Activated CD4-positive, alpha-beta T cell treated with anti-CD3 and anti-CD28 coated beads for 36 hours (primary cell): ENCODE measurements at regions not wholly inside any gene's neighbourhood (a gene's known extent, or its start where the extent isn't known, plus 50 kb on each side); places are given as distances from the start of the nearest gene placed in this dataset.

ENCODE experiments used
- ATAC-seq: fragments of 200-7000 bp; cut with Tn5 transposase; one replicate; pipeline ENCODE4 v1.10.0; 2021; ENCODE audit warnings: mild to moderate bottlenecking, moderate library complexity
- CTCF ChIA-PET: fragments of 350-600 bp; sonication (Branson Sonifier 250); formaldehyde crosslinking; loops from one replicate; lab custom pipeline; 2021; ENCODE audit warnings: antibody characterized with exemption; lab: Charles Lee
- POLR2A ChIA-PET: fragments of 350-600 bp; sonication (Branson Sonifier 250); formaldehyde crosslinking; loops from one replicate; lab custom pipeline; 2021; ENCODE audit warnings: antibody characterized with exemption, inconsistent platforms; lab: Charles Lee
- DNase-seq: peaks from one replicate; pipeline ENCODE4 v3.0.0-alpha.2; 2020
- H3K27ac Mint-ChIP-seq: one replicate; pipeline ENCODE4 v1.8.0; 2021; ENCODE audit warnings: mixed read lengths
- H3K27me3 Mint-ChIP-seq: one replicate; pipeline ENCODE4 v1.8.0; 2021; ENCODE audit warnings: mixed read lengths
- H3K36me3 Mint-ChIP-seq: one replicate; pipeline ENCODE4 v1.8.0; 2021; ENCODE audit warnings: low read depth, mixed read lengths
- H3K4me1 Mint-ChIP-seq: one replicate; pipeline ENCODE4 v1.8.0; 2021; ENCODE audit warnings: mixed read lengths
- H3K4me3 Mint-ChIP-seq: one replicate; pipeline ENCODE4 v1.8.0; 2021; ENCODE audit warnings: mild to moderate bottlenecking, moderate library complexity, mixed read lengths
- H3K9me3 Mint-ChIP-seq: one replicate; pipeline ENCODE4 v1.8.0; 2021; ENCODE audit warnings: low read depth, mixed read lengths
- intact Hi-C, 2 experiments: fragments of 100-400 bp; cut with DNase I in 1 of 2; cut with micrococcal nuclease in 1 of 2; formaldehyde crosslinking; loops; one replicate each; pipeline versions ENCODE4 v1.14.2 to v1.15.1; 2022 to 2024; cut with DNase I, micrococcal nuclease

DNA sequence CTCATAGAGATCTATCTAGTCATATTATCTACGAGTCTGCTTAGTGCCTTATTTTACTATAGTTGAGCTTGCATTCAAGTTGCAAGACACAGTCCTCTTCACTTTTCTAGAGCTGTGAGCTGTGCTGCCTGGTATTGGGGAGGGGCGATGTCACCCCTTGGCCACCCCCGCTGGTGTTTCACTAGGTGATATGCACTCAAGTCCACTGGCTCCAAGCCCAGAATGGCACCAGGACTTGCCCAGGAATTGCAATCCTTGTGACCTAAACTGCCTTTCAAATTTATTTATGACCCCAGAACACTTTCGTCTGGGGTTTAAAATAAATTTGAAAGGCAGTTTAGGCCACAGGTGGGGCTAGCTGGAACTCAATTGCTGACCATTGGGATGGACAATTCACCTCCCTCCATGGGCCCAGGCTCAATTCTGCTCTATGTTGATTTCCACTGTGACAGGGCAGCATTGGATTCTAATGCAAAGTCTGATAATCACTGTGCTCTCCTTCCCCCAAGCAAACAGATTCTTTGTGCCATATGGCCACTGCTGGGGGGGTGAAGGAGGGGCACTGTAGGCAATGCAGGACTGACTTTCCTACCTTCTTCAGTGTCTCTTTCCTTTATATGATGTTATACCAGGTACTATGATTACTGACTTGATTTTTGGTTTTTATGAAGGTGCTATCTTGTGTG, 1244.2 kb upstream of the MIR17HG start:
- CTCF ChIA-PET = no interaction called here
- no peaks in the 10 kb centered on the region for H3K27me3 Mint-ChIP-seq
- no peaks in the 10 kb centered on the region for H3K36me3 Mint-ChIP-seq
- no peak for DNase-seq
- intact Hi-C loops = loop anchor here in 1 of 2 experiments (5.0 kb wide), 1 partner anchor 1026 kb away; no protein-coding TSS in a partner anchor
- no peak overlapping the region for H3K4me3 Mint-ChIP-seq
- H3K9me3 Mint-ChIP-seq = peaks cover 17% of the 10 kb centered on the region
- ATAC-seq = no peak
- no peaks in the 10 kb centered on the region for H3K4me1 Mint-ChIP-seq
- POLR2A ChIA-PET = no interaction called here
- H3K27ac Mint-ChIP-seq = no peak overlapping the region

DNA sequence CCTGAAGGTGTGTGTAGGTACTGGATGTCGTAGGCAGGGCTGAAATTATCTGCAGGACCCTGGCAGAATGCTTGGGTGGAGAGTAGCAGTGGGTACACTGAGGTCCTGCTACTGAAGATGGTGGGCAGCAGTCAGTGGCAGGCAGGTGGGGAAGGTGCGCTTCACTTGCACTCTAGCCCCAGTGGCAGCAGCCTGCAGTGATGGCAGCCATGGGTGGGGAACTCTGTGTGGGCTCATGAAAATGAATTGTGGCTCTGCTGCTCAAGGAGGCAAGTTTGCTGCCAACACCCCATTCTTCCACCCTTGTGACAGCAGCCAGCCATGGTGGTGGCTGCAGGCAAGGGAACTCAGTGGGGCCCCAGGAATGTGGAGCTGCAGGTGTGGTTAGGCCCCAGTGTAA, 1242.7 kb upstream of the MIR17HG start:
- no peaks in the 10 kb centered on the region for H3K27me3 Mint-ChIP-seq
- H3K4me3 Mint-ChIP-seq = no peak overlapping the region
- DNase-seq (no peak), ATAC-seq (no peak)
- no peak overlapping the region for H3K27ac Mint-ChIP-seq
- no peaks in the 10 kb centered on the region for H3K4me1 Mint-ChIP-seq
- no peaks in the 10 kb centered on the region for H3K36me3 Mint-ChIP-seq
- peaks cover 19% of the 10 kb centered on the region for H3K9me3 Mint-ChIP-seq
- ChIA-PET CTCF (no interaction called here), POLR2A (no interaction called here)
- intact Hi-C loops = loop anchor here in 1 of 2 experiments (5.0 kb wide), 1 partner anchor 1027 kb away; no protein-coding TSS in a partner anchor

DNA sequence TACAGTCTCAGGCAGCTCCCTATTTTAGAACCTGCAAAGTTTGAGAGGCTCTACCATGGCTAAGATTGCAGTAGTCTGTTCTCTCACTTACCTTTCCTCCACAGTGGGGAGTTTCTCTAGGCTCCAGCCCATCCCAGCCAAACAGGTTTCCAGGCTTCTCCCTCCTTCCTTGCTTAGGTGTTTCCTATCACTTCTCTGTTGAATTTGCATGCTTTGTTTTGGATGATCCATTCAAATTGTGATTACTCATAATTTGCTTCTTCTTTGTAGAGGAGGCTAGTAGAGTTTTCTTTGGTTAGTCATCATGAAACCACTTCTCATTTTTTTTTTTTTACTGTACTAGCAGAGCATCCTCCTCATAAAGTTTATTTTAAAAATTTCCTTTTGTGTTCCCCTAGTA, 1242.2 kb upstream of the MIR17HG start:
- ChIA-PET CTCF (no interaction called here), POLR2A (no interaction called here)
- no peak overlapping the region for H3K4me3 Mint-ChIP-seq
- ATAC-seq = no peak
- intact Hi-C loops = no loop called here
- H3K36me3 Mint-ChIP-seq = no peaks in the 10 kb centered on the region
- H3K9me3 Mint-ChIP-seq = peaks cover 19% of the 10 kb centered on the region
- DNase-seq = no peak
- no peaks in the 10 kb centered on the region for H3K4me1 Mint-ChIP-seq
- no peaks in the 10 kb centered on the region for H3K27me3 Mint-ChIP-seq
- H3K27ac Mint-ChIP-seq = no peak overlapping the region

DNA sequence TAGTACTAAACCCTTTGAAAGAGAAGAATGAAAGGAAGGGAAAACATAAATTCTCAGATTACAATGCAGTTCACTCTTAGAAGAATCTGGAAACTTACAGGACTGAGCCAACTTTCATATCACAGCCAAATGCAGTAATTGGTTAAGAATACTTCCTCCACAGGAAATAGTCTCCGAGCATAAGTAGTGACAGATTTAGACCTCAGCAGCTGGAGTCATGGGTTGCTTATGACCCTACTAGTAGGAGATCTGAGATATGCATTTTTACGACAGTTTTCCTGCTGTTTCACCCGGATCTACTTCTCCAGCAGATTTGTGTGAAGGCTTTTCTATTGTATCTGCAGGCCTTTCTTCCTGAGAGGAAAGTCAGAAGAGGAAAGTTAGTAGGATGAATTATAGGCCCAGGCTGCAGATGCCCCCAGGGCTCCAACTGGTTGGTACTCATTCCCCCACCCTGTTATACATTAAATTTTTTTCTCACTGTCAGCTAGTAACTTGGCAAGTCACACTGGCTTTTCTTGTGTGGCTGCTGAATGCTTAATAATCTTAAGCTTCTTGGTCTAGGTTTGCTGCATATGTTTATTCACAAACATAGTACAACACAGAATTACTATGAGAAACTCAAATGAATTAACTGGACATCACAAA, 1241.5 kb upstream of the MIR17HG start:
- CTCF ChIA-PET = no interaction called here
- ATAC-seq = no peak
- intact Hi-C loops = no loop called here

DNA sequence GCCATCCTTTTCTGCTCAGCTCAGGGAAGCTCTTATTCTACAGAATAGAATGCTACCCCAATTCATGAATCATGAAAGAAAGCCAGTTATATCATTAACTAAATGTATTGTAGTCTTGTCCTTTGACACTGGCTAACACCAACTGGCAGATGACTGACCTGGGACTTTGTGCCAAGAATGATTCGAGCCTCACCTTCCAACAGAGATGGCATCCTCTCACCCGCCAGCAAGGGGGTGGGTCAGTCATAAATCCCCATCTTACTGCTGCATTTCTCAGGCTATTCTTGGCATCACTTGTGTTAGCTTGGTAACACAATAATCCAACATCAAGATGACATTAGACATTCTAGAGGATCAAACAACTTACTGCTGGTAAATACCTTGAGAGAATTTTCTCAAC, 1239.8 kb upstream of the MIR17HG start:
- POLR2A ChIA-PET = no interaction called here
- CTCF ChIA-PET = no interaction called here
- no peaks in the 10 kb centered on the region for H3K27me3 Mint-ChIP-seq

More for the DNA sequence above, 1241.5 kb upstream of the MIR17HG start:
- DNase-seq = no peak
- no peak overlapping the region for H3K4me3 Mint-ChIP-seq
- H3K27ac Mint-ChIP-seq = no peak overlapping the region
- no peaks in the 10 kb centered on the region for H3K4me1 Mint-ChIP-seq
- no peaks in the 10 kb centered on the region for H3K27me3 Mint-ChIP-seq
- POLR2A ChIA-PET = no interaction called here
- no peaks in the 10 kb centered on the region for H3K36me3 Mint-ChIP-seq
- H3K9me3 Mint-ChIP-seq = peaks cover 19% of the 10 kb centered on the region

DNA sequence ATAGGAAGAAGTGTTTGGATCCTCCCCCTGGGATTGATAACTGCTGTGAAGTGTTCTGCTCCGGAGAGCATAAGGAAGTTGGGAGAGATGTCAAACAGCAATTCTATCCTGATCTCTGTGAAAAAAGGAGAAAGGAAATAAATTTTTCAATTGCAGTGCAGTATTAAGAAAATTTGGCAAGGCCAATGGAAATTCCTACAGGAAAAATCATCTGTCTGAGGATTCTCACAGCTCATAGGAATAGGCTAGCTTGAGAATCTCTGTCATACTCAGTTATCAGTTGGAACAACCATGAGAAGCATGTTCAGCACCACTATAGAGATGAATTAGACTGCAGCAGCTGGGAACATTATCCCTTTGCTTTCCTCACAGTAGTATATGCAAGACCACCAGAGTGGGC, 1238.9 kb upstream of the MIR17HG start:
- H3K36me3 Mint-ChIP-seq = no peaks in the 10 kb centered on the region
- DNase-seq (no peak), ATAC-seq (no peak)
- no peaks in the 10 kb centered on the region for H3K4me1 Mint-ChIP-seq
- H3K4me3 Mint-ChIP-seq = no peak overlapping the region
- POLR2A ChIA-PET = no interaction called here
- no peaks in the 10 kb centered on the region for H3K27me3 Mint-ChIP-seq
- no peak overlapping the region for H3K27ac Mint-ChIP-seq
- CTCF ChIA-PET = interaction anchor here (0.6 to 0.7 kb wide), 2 partner anchors 143 to 473 kb away, joined by 3 to 4 read pairs; no protein-coding TSS in a partner anchor
- intact Hi-C loops = no loop called here
- H3K9me3 Mint-ChIP-seq = peaks cover 10% of the 10 kb centered on the region

More for the DNA sequence above, 1239.8 kb upstream of the MIR17HG start:
- Mint-ChIP-seq H3K27ac (no peak overlapping the region), H3K9me3 (peaks cover 16% of the 10 kb centered on the region), H3K4me1 (no peaks in the 10 kb centered on the region), H3K4me3 (no peak overlapping the region), H3K36me3 (no peaks in the 10 kb centered on the region)
- DNase-seq (no peak), ATAC-seq (no peak)
- intact Hi-C loops = no loop called here

DNA sequence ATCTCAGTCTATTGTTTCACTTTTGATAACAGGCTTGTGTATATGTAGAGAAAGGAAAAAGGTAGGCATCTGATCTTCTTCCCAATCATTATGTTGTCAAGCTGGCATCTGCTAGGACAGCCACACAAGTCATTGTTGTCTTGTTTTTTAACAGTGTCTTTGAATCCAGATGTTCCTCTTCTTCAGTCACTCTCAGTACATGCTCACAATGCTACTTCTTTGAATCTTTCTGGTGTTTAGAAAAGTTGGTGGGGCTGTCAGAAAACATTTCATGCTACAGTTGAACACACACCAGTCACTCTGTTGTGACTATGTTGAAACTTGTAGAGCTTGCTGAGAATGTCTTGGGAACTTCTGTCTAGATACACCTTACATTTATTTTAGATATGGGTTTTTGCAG, 1231.4 kb upstream of the MIR17HG start:
- POLR2A ChIA-PET = no interaction called here
- no peak for DNase-seq
- ATAC-seq = no peak
- H3K36me3 Mint-ChIP-seq = no peaks in the 10 kb centered on the region
- no peaks in the 10 kb centered on the region for H3K27me3 Mint-ChIP-seq
- H3K9me3 Mint-ChIP-seq = peaks cover 12% of the 10 kb centered on the region
- H3K27ac Mint-ChIP-seq = no peak overlapping the region
- CTCF ChIA-PET = no interaction called here
- no peaks in the 10 kb centered on the region for H3K4me1 Mint-ChIP-seq
- no peak overlapping the region for H3K4me3 Mint-ChIP-seq
- intact Hi-C loops = loop anchor here in 1 of 2 experiments (10.0 kb wide), 1 partner anchor 361 kb away; no protein-coding TSS in a partner anchor

DNA sequence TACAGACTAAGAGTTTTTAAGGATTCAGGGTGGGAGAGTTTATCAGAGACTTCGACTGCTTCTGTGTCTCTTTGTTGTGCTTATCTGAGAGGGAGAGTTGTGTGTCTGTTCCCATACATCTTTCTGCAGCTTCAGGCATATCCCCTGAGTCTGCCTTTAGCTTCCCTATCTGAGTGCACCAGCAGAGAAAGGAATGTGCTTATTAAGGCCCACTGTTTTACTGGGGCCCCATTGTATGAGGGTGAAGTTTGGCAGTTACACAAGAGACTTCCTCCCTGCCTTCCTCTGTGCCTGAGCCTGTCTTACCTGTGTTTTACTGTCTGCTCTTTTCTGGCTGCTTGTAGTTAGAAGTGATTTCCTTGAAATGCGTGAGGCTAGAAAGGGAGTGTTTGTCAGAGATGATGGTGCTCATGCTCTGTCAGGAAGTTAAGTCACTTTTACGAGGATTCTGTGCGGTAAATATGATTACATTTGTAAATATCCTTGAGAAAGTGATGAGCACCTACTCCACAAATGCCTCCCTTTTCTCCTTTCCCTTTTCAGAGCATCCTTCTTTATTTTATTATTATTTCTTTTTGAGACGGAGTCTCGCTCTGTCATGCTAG, 1228.9 kb upstream of the MIR17HG start:
- no peaks in the 10 kb centered on the region for H3K36me3 Mint-ChIP-seq
- CTCF ChIA-PET = no interaction called here
- no peaks in the 10 kb centered on the region for H3K4me1 Mint-ChIP-seq
- no peak overlapping the region for H3K27ac Mint-ChIP-seq
- ATAC-seq (no peak), DNase-seq (no peak)
- H3K27me3 Mint-ChIP-seq = no peaks in the 10 kb centered on the region
- POLR2A ChIA-PET = no interaction called here
- intact Hi-C loops = loop anchor here in 1 of 2 experiments (10.0 kb wide), 1 partner anchor 364 kb away; no protein-coding TSS in a partner anchor
- H3K4me3 Mint-ChIP-seq = no peak overlapping the region
- peaks cover 12% of the 10 kb centered on the region for H3K9me3 Mint-ChIP-seq

DNA sequence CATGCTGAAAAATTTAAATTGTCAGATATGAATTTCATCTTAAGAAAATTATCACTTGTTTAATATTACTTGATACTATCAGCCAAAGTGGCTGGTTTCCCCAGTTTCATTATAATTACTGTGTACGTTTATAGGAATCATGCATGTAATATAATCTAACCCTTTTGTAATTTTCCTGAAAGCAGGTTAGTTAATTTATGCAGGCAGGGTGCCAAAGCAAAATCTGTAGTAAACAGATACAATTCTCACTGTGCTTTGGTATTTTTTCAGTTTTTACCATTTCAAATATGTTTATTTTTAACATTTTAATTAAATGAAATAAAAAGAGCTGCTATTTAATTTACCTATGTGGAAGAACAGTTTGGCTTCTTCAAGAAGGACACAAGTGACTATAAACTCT, 1227.5 kb upstream of the MIR17HG start:
- no peak overlapping the region for H3K27ac Mint-ChIP-seq
- H3K27me3 Mint-ChIP-seq = no peaks in the 10 kb centered on the region
- no peaks in the 10 kb centered on the region for H3K36me3 Mint-ChIP-seq
- DNase-seq (no peak), ATAC-seq (no peak)
- ChIA-PET CTCF (interaction anchor here (0.6 kb wide), 1 partner anchor 840 kb away, joined by 3 read pairs; no protein-coding TSS in a partner anchor), POLR2A (no interaction called here)
- H3K9me3 Mint-ChIP-seq = peaks cover 12% of the 10 kb centered on the region
- H3K4me3 Mint-ChIP-seq = no peak overlapping the region
- intact Hi-C loops = no loop called here
- no peaks in the 10 kb centered on the region for H3K4me1 Mint-ChIP-seq

DNA sequence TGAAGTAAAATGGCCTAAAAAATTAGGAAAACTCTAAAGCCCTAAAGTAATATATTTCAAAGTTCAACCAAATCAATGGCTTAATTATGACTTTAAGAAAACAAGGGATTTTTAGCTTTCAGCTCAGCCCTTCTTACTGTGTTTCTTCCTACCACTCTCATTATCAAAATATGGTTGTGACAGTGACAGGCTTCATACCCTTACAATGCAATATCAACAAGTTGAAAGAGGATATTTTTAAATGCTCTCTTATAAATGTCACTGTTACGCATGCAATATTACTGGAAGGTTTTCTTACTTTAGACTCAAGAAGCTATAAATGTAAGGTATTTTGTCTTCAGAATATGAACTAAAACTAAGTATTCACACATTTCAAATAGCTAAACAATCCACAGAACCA, 1225.7 kb upstream of the MIR17HG start:
- no peaks in the 10 kb centered on the region for H3K4me1 Mint-ChIP-seq
- H3K4me3 Mint-ChIP-seq = no peak overlapping the region
- DNase-seq (no peak), ATAC-seq (no peak)
- intact Hi-C loops = no loop called here
- no peak overlapping the region for H3K27ac Mint-ChIP-seq
- H3K9me3 Mint-ChIP-seq = peaks cover 7% of the 10 kb centered on the region
- H3K27me3 Mint-ChIP-seq = no peaks in the 10 kb centered on the region
- ChIA-PET POLR2A (no interaction called here), CTCF (no interaction called here)
- H3K36me3 Mint-ChIP-seq = no peaks in the 10 kb centered on the region

DNA sequence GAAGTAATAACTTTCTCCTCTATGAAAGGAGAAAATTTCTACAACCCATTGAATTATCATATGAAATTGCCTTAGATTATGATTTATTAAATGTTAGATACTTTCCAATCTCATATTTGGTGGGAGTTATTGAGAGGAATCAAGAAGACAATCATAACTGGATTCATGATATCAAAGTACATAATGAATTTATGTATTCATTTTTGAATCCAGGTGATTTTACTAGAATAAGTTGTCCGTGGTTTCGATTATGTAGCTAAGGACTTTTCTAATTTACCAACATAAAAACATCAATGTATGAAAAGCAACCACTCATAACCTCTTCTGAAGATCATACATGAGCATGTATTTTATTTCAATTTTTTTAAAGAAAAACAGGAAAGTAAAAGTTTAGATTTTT, 1225.0 kb upstream of the MIR17HG start:
- H3K36me3 Mint-ChIP-seq = no peaks in the 10 kb centered on the region
- no peaks in the 10 kb centered on the region for H3K27me3 Mint-ChIP-seq
- intact Hi-C loops = no loop called here
- H3K4me1 Mint-ChIP-seq = no peaks in the 10 kb centered on the region
- no peak overlapping the region for H3K4me3 Mint-ChIP-seq
- H3K9me3 Mint-ChIP-seq = peaks cover 7% of the 10 kb centered on the region
- DNase-seq = no peak
- POLR2A ChIA-PET = no interaction called here
- no peak for ATAC-seq
- no peak overlapping the region for H3K27ac Mint-ChIP-seq
- CTCF ChIA-PET = no interaction called here

DNA sequence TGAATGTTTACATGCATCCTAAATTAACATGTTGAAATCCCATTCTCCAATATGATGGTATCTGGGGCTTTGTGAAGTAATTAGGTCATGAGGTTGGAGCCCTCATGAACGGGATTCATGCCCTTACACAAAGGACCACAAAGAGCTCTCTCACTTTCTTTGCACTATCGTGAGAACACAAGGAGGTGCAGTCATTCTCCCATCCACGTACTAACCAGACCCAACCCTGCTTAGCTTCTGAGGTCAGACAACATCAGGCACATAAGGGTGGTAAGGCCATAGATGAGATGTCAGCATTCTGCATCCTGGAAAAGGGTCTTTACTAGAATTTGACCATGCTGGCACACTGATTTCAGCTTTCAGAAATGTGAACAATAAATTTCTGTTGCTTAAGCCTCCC, 1211.9 kb upstream of the MIR17HG start:
- Mint-ChIP-seq H3K36me3 (no peaks in the 10 kb centered on the region), H3K4me1 (no peaks in the 10 kb centered on the region), H3K27me3 (no peaks in the 10 kb centered on the region), H3K9me3 (no peaks in the 10 kb centered on the region), H3K27ac (no peak overlapping the region), H3K4me3 (no peak overlapping the region)
- POLR2A ChIA-PET = no interaction called here
- intact Hi-C loops = no loop called here
- DNase-seq (no peak), ATAC-seq (no peak)
- CTCF ChIA-PET = no interaction called here
